Choroid plexus epithelial cell (primary cell): ENCODE measurements at regions not wholly inside any gene's neighbourhood (a gene's known extent, or its start where the extent isn't known, plus 50 kb on each side); places are given as distances from the start of the nearest gene placed in this dataset.

Source experiments
- DNase-seq: peaks from one replicate; pipeline ENCODE4 v3.0.0-alpha.2; 2010; ENCODE audit warnings: low read depth
- H3K4me3 ChIP-seq: 2 replicates; pipeline ENCODE4 v1.5.1; 2011; ENCODE audit warnings: low read depth, mild to moderate bottlenecking, control low read depth, low read length, moderate library complexity
- TF ChIP-seq, protein P1 (sequence below): conservative IDR thresholded peaks from 2 replicates; pipeline ENCODE4 v1.5.1; 2011; ENCODE audit warnings: low read depth, mild to moderate bottlenecking, control low read depth, inconsistent platforms, low read length, moderate library complexity

DNA sequence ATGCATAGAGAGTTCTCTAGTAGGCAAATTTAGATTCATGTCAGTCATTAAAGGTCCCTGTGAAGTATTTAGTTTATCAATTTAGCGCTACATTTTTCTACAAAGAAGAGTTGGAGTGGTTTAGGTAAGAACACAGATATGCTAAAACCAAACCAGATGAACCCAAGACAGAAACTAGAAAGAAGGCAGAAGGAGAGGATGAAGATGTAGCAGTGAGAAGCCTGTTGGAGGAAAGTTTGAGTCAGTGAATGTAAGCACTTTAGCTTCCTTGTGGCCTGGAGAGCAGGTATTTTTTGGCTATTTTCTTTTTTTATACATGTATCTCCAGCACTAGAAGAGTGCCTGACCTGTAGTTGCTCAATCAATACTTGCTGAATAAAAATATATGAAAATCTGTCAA is 223.7 kb downstream of the KCNRG start:
- peak; percentile 25 for DNase-seq
- H3K4me3 ChIP-seq, result no peak overlapping the region
- TF ChIP-seq, protein P1, sequence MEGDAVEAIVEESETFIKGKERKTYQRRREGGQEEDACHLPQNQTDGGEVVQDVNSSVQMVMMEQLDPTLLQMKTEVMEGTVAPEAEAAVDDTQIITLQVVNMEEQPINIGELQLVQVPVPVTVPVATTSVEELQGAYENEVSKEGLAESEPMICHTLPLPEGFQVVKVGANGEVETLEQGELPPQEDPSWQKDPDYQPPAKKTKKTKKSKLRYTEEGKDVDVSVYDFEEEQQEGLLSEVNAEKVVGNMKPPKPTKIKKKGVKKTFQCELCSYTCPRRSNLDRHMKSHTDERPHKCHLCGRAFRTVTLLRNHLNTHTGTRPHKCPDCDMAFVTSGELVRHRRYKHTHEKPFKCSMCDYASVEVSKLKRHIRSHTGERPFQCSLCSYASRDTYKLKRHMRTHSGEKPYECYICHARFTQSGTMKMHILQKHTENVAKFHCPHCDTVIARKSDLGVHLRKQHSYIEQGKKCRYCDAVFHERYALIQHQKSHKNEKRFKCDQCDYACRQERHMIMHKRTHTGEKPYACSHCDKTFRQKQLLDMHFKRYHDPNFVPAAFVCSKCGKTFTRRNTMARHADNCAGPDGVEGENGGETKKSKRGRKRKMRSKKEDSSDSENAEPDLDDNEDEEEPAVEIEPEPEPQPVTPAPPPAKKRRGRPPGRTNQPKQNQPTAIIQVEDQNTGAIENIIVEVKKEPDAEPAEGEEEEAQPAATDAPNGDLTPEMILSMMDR, result no peak

DNA sequence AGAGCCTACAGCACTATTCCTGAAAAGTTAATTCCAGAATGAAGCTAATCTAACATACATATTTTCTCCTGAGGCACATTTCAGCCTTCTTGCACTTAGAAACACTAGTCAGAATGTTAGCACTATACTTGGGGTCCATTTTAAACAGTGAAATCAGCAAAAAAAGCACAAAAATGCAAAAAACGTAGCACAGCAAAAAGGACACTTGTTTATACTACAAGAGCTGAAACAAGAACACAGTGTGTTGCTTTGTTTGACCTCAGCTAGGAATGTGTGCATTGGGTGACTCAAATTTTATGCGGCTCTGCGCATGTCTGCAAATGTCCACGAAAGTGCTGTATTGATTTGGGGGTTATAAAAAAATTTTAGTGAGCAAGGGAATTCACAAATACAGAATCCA is 226.2 kb downstream of the KCNRG start:
- TF ChIP-seq, protein P1, result no peak
- no peak overlapping the region for H3K4me3 ChIP-seq
- peak; percentile 85 for DNase-seq

DNA sequence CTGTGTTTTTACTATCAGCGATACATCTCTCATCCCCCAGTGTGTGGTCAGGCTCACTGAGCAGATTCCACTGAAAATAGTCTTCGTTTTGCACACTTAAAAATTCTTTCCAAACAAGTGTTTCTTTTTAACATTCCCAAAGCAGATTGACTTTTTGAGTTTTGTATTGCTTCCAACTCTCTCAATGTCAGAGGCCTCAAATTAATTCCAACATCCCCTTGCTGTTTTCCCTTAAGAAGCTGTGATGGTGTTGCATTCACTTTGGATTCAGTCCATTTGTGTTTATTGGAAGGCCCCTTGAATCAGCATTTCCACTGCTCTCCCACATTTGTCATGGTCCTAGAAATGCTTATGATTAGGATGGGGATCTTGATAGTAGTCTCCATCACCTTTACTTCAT is 228.7 kb downstream of the KCNRG start:
- no peak overlapping the region for H3K4me3 ChIP-seq
- DNase-seq, result no peak
- TF ChIP-seq, protein P1, result no peak

DNA sequence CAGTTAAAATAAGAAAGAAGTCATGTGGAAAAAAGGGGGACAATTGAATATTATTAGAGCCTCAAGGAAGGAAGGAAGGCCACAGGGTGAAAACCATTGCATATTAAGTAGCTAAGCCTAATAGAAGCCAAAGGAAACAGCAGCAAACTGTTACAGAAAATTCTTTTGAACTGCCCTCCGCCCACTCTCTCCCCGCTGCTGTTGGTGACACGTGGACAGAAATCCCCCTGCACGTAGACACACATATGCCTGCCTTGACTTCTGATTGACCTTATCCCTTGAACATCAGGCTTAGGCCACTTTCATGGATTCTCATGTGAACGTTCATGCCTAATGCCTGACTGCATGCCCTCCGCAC is 229.1 kb downstream of the KCNRG start:
- no peak overlapping the region for H3K4me3 ChIP-seq
- TF ChIP-seq, protein P1, result no peak
- DNase-seq, result no peak

DNA sequence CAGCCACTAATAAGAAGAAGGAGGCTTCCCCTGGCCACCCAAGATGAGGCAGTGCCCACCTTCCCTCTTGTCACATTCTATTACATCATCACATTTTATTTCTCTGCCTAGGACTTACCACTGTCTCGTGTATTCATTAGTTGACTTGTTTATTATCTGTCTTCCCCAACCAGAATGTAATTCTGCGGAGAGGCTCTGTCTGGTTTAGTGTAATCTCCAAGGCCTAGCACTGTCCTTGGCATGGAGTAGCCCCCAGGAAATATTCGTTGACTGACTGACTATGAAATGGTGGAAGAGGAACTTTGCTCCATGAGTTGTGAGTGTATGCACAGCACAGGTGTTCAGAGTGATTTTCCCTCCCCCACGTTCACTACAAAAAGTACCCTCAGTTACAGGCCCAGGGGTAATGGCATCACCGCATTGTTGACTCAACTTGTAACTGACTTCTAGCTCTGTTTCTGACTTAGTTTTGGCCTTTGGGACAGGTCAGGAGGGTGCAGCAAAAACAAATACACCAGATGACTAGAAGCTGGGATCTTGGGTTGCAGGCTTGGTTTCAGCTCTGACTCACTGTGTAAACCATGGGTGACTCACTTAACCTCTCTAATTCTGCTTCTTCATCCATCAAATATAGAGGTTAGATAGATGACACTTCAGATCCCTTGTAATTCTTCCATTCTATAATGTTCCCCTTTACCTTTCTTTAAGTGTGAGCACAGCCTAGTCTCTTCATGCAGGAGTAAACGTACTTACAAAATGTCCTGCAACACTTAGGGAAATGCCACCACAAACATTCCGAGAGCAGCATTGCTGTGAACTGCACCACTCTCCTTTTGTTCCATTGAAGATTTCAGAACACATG is 229.7 kb downstream of the KCNRG start:
- TF ChIP-seq, protein P1, result no peak
- DNase-seq, result peak; percentile 88
- H3K4me3 ChIP-seq, result no peak overlapping the region

DNA sequence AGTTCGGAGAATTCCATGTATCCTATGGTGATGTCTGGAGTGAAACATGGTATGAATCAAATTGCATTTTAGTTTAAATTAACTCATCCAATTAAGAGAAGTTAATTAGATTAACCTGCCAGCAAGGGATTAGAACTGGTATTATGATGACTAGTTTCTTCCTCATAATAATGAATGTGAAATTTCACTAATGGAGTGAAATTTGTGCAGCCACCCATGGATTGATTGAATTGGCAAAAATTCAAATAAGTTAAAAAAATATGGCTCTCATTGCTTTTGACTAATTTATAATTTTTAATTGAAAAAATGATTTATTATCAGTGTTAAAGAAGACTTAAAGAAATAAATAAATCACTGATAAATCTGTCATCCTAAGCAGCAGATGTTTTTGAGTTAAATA is 232.0 kb downstream of the KCNRG start:
- DNase-seq, result no peak
- TF ChIP-seq, protein P1, result no peak
- H3K4me3 ChIP-seq, result no peak overlapping the region
